PC-9 (cell line): ENCODE measurements at regions not wholly inside any gene's neighbourhood (a gene's known extent, or its start where the extent isn't known, plus 50 kb on each side); places are given as distances from the start of the nearest gene placed in this dataset.
"Not testable (repeated sequence)": the region's sequence is repeated elsewhere in the genome, so short reads cannot be mapped to it uniquely, and the experiment has no call there.

Experiments
- BruUV-seq: library from RNA; stranded (reverse); fragments of 400-500 nt; replicated peaks from 2 replicates; lab custom pipeline; 2021; lab: Mats Ljungman, UMichigan
- CTCF ChIA-PET: fragments of 300-600 bp; sonication (Branson Sonifier 250); formaldehyde crosslinking; loops from one replicate; lab custom pipeline; 2022; ENCODE audit warnings: antibody characterized with exemption; lab: Charles Lee
- POLR2A ChIA-PET: fragments of 300-600 bp; sonication (Branson Sonifier 250); formaldehyde crosslinking; loops from one replicate; lab custom pipeline; 2022; ENCODE audit warnings: antibody characterized with exemption; ENCODE audit not compliant: unreplicated experiment; lab: Charles Lee
- DNase-seq, 2 experiments: peaks; one replicate each; pipeline versions ENCODE4 v3.0.0 to v3.0.0-alpha.2; 2015 to 2022; ENCODE audit warnings: mixed read lengths in 1 of 2
- H2AFZ ChIP-seq: fragments of 200-600 bp; sonication (generic); 2 replicates; pipeline ENCODE4 v1.8.1; 2017; ENCODE audit warnings: antibody characterized with exemption
- H3F3A ChIP-seq: fragments of 200-600 bp; sonication (generic); 2 replicates; pipeline ENCODE4 v1.8.1; 2017; ENCODE audit warnings: antibody characterized with exemption, mild to moderate bottlenecking, low read depth; ENCODE audit not compliant: insufficient read depth
- H3K27ac ChIP-seq: fragments of 200-600 bp; sonication (generic); 2 replicates; pipeline ENCODE4 v1.6.1; 2016; ENCODE audit warnings: mixed run types
- H3K27me3 ChIP-seq: fragments of 200-600 bp; sonication (generic); 2 replicates; pipeline ENCODE4 v1.6.1; 2016; ENCODE audit warnings: low read depth, mixed run types; ENCODE audit not compliant: insufficient read depth
- H3K36me3 ChIP-seq: fragments of 200-600 bp; sonication (generic); 2 replicates; pipeline ENCODE4 v1.6.1; 2016; ENCODE audit warnings: low read depth, mixed run types
- H3K4me1 ChIP-seq: fragments of 200-600 bp; sonication (generic); replicated peaks from 2 replicates; pipeline ENCODE4 v1.6.1; 2016; ENCODE audit warnings: mixed run types; ENCODE audit not compliant: insufficient read depth
- H3K4me2 ChIP-seq: fragments of 200-600 bp; sonication (generic); 2 replicates; pipeline ENCODE4 v1.6.1; 2017; ENCODE audit warnings: mixed run types
- H3K4me3 ChIP-seq: fragments of 200-600 bp; sonication (generic); 2 replicates; pipeline ENCODE4 v1.6.1; 2016; ENCODE audit warnings: mixed run types
- H3K79me2 ChIP-seq: fragments of 200-600 bp; sonication (generic); 2 replicates; pipeline ENCODE4 v1.6.1; 2017; ENCODE audit warnings: low read depth, mixed run types
- H3K9me2 ChIP-seq: fragments of 200-600 bp; sonication (generic); 2 replicates; pipeline ENCODE4 v1.8.1; 2017; ENCODE audit warnings: mild to moderate bottlenecking; ENCODE audit not compliant: insufficient read depth
- H3K9me3 ChIP-seq: fragments of 200-600 bp; sonication (generic); 2 replicates; pipeline ENCODE4 v1.8.1; 2016; ENCODE audit warnings: low read depth; ENCODE audit not compliant: insufficient read depth
- H4K20me1 ChIP-seq: fragments of 200-600 bp; sonication (generic); 2 replicates; pipeline ENCODE4 v1.8.1; 2017; ENCODE audit not compliant: insufficient read depth
- intact Hi-C: fragments of 100-400 bp; cut with micrococcal nuclease; formaldehyde crosslinking; loops from one replicate; pipeline ENCODE4 v1.10.0; 2022; ENCODE audit not compliant: unreplicated experiment

GRCh38 chr1:148413385-148413784 lies 69.7 kb downstream of the PPIAL4G start:
- BruUV-seq, H3F3A ChIP-seq, H3K36me3 ChIP-seq, intact Hi-C loops, H3K79me2 ChIP-seq, H3K4me1 ChIP-seq, POLR2A ChIA-PET, H2AFZ ChIP-seq, CTCF ChIA-PET, H3K4me2 ChIP-seq, H3K9me2 ChIP-seq, H4K20me1 ChIP-seq, H3K27ac ChIP-seq, H3K9me3 ChIP-seq, H3K27me3 ChIP-seq, DNase-seq, H3K4me3 ChIP-seq: not testable (repeated sequence)

GRCh38 chr1:148404786-148405568 lies 78.1 kb downstream of the PPIAL4G start:
- H3K36me3 ChIP-seq, H3K27ac ChIP-seq, intact Hi-C loops, H3K9me2 ChIP-seq, H3K4me3 ChIP-seq, H2AFZ ChIP-seq, CTCF ChIA-PET, H3K27me3 ChIP-seq, H3K4me2 ChIP-seq, H3K79me2 ChIP-seq, POLR2A ChIA-PET, DNase-seq, H4K20me1 ChIP-seq, H3K9me3 ChIP-seq, BruUV-seq, H3K4me1 ChIP-seq: not testable (repeated sequence)
- peaks cover 19% of the 10 kb centered on the region; the same call in 1 of the 2 replicates for H3F3A ChIP-seq

DNA sequence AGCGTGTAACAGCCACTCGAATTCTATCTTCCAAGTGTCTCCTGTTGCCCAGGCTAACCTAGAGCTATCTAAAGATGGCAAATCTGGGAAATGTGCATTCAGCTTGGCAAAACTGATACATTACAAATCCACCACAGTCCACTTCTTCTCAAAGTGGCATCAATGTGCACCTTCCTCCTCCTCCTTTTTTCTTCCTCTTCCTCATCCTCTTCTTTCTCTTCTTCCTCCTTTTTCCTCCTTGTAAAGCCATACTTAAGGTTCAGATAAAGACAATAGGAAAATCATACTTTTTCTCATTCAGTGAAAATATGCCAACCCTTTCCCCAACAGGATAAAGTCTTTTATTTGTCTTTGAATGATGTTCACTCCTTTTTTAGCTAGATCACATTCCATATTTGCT lies 79.2 kb downstream of the PPIAL4G start:
- CTCF ChIA-PET, H3K4me1 ChIP-seq, H3K27ac ChIP-seq, H3K36me3 ChIP-seq, H2AFZ ChIP-seq, BruUV-seq, H3K9me3 ChIP-seq, H3K9me2 ChIP-seq, H4K20me1 ChIP-seq, H3K27me3 ChIP-seq, POLR2A ChIA-PET, H3K4me2 ChIP-seq, intact Hi-C loops, DNase-seq, H3K79me2 ChIP-seq, H3K4me3 ChIP-seq: not testable (repeated sequence)
- H3F3A ChIP-seq, result peaks cover 19% of the 10 kb centered on the region; the same call in 1 of the 2 replicates

DNA sequence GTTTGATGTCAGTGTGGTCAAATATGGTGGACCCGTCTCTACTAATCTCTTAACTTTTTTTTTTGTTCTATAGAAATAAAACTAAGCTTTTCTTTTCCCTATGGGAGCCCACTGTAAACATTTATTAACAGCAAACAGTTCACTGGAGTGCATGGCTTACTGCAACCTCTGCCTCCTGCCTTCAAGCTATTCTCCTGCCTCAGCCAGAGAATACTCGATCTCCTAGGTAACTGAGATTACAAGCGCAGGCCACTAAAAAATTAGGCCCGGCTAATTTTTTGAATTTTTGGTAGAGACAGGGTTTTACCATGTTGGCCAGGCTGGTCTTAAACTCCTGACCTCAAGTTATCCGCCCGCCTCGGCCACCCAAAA lies 80.0 kb downstream of the PPIAL4G start:
- H3K9me3 ChIP-seq, H3K4me1 ChIP-seq, H3K36me3 ChIP-seq, BruUV-seq, POLR2A ChIA-PET, H3K27me3 ChIP-seq, H3K9me2 ChIP-seq, H3K79me2 ChIP-seq, intact Hi-C loops, CTCF ChIA-PET, H4K20me1 ChIP-seq: not testable (repeated sequence)
- H2AFZ ChIP-seq, result peak overlapping the region; percentile 82
- H3F3A ChIP-seq, result peaks cover 19% of the 10 kb centered on the region; the same call in 1 of the 2 replicates
- peak overlapping the region; percentile 81 for H3K27ac ChIP-seq
- H3K4me3 ChIP-seq, result peak overlapping the region; percentile 72
- peak in 1 of 2 experiments; percentile 35 for DNase-seq
- peak overlapping the region; percentile 87 for H3K4me2 ChIP-seq

DNA sequence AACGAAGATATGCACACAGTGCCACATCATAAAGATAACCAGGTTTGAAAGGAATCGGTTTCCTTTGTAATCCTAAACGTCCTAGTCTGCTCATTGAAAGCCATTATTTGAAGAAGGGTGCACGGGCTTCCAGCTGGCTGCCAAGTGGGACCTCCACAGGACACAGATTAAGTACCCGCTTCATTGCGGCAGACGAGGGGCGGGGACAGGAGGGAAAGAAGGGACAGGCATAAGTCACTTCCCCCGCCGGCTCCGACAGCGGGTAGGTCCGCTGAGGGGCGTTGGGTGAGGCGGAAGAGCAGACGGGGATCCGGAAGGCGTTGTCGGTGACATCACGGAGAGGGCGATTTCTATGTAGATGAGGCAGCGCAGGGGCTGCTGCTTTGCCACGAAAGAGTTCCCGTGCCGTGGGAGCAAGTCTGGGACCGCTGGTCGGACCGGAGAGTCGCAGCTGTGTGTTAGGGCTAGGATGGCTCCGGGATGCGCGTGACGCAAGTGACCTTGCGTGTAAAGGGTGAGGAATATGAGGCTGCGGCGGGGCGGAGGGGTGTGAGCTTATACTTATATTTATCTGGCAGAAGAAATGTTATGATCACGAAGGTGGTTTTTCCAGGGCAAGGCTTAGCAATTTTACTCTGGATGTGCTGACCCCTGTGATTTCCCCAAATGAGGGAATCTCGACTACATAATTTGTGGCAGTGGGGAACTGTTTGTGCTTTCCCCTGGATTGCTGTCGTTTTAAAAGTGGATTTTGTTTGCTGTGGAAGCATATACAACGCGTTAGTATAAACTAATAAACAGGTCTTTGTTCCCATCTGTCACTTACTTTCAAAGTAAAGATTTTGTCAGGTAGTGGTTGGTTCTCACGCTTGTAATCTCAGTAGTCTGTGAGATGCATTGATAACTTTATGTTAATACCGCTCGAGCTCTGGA lies 80.7 kb downstream of the PPIAL4G start:
- H3K9me3 ChIP-seq, H3K9me2 ChIP-seq, CTCF ChIA-PET, H3K79me2 ChIP-seq, H3K36me3 ChIP-seq, intact Hi-C loops, H4K20me1 ChIP-seq, H3K4me1 ChIP-seq, H3K27me3 ChIP-seq: not testable (repeated sequence)
- peak overlapping the region; percentile 81 for H3K27ac ChIP-seq
- peak overlapping the region; percentile 82 for H2AFZ ChIP-seq
- POLR2A ChIA-PET, result interaction anchor here (0.7 kb wide), 1 partner anchor 24 kb away, joined by 4 read pairs; no protein-coding TSS in a partner anchor
- peak overlapping the region; percentile 72 for H3K4me3 ChIP-seq
- H3K4me2 ChIP-seq, result peak overlapping the region; percentile 87
- BruUV-seq, result TSS peak; percentile 100
- peak; percentile 70 to 86 for DNase-seq
- peaks cover 19% of the 10 kb centered on the region; the same call in 1 of the 2 replicates for H3F3A ChIP-seq

- H3K4me1 ChIP-seq, H3K36me3 ChIP-seq, H2AFZ ChIP-seq, intact Hi-C loops, H3K9me2 ChIP-seq, DNase-seq, H3K27me3 ChIP-seq, POLR2A ChIA-PET, H3K4me2 ChIP-seq, BruUV-seq, H3K27ac ChIP-seq, CTCF ChIA-PET, H3K9me3 ChIP-seq, H3K4me3 ChIP-seq, H3K79me2 ChIP-seq, H4K20me1 ChIP-seq: not testable (repeated sequence)
- H3F3A ChIP-seq, result peaks cover 13% of the 10 kb centered on the region; the same call in 1 of the 2 replicates
Observed at GRCh38 chr1:148397516-148397915, 85.6 kb downstream of the PPIAL4G start.

- H3K79me2 ChIP-seq, DNase-seq, H3K9me3 ChIP-seq, H3K4me3 ChIP-seq, BruUV-seq, H3K36me3 ChIP-seq, H3K27ac ChIP-seq, POLR2A ChIA-PET, H4K20me1 ChIP-seq, H3K4me2 ChIP-seq, H3K9me2 ChIP-seq, CTCF ChIA-PET, H3K27me3 ChIP-seq, intact Hi-C loops, H2AFZ ChIP-seq: not testable (repeated sequence)
- H3K4me1 ChIP-seq, result peaks cover 16% of the 10 kb centered on the region
- peaks cover 13% of the 10 kb centered on the region; the same call in 1 of the 2 replicates for H3F3A ChIP-seq
Observed at GRCh38 chr1:148392505-148392904, 90.6 kb downstream of the PPIAL4G start.
